C4-2B (cell line): ENCODE measurements at regions not wholly inside any gene's neighbourhood (a gene's known extent, or its start where the extent isn't known, plus 50 kb on each side); places are given as distances from the start of the nearest gene placed in this dataset.

ENCODE experiments used
- ZFX ChIP-seq: fragments of 450-650 bp; IDR thresholded peaks from 2 replicates; pipeline ENCODE4 v1.6.1; 2017
- TF ChIP-seq, protein P1 (sequence below): fragments of 450-650 bp; conservative IDR thresholded peaks from 2 replicates; pipeline ENCODE4 v1.5.1; 2017; ENCODE audit warnings: mild to moderate bottlenecking

DNA sequence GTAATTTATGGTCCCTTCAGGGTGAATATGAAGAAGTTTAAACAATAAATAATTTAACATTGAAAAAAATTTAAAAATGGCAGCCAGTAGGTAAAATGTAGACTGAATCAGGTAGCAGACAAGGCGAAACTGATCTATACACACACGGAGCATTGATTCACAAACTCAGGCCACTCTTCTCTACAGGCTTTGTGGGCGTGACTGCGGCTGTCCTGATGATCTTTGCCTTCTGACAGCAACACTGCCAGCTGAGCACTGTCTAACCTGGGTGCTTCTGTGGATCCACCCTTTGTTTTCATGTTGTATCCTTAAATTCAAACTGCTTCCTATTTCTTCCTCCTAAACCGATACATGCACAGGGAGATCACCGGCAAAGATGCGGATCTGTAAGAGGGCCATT, 315.4 kb upstream of the ADCY2 start:
- TF ChIP-seq, protein P1, sequence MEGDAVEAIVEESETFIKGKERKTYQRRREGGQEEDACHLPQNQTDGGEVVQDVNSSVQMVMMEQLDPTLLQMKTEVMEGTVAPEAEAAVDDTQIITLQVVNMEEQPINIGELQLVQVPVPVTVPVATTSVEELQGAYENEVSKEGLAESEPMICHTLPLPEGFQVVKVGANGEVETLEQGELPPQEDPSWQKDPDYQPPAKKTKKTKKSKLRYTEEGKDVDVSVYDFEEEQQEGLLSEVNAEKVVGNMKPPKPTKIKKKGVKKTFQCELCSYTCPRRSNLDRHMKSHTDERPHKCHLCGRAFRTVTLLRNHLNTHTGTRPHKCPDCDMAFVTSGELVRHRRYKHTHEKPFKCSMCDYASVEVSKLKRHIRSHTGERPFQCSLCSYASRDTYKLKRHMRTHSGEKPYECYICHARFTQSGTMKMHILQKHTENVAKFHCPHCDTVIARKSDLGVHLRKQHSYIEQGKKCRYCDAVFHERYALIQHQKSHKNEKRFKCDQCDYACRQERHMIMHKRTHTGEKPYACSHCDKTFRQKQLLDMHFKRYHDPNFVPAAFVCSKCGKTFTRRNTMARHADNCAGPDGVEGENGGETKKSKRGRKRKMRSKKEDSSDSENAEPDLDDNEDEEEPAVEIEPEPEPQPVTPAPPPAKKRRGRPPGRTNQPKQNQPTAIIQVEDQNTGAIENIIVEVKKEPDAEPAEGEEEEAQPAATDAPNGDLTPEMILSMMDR: no peak
- TF ChIP-seq ZFX: no peak
